Gastroesophageal sphincter (tissue), 4 donors: ENCODE measurements at regions not wholly inside any gene's neighbourhood (a gene's known extent, or its start where the extent isn't known, plus 50 kb on each side); places are given as distances from the start of the nearest gene placed in this dataset.
"Not testable (repeated sequence)": the region's sequence is repeated elsewhere in the genome, so short reads cannot be mapped to it uniquely, and the experiment has no call there.

Experiments
- ATAC-seq: fragments of 150-250 bp; one replicate; pipeline ENCODE4 v1.9.1; 2016; ENCODE audit warnings: mild to moderate bottlenecking, moderate library complexity
- H3K27ac ChIP-seq, 4 donors: fragments of 200-600 bp; sonication (generic) in 3 of 4; 1 replicate in 3 of 4; 2 replicates in 1 of 4; pipeline ENCODE4 v1.5.1; 2016 to 2019
- H3K27me3 ChIP-seq: fragments of 200-600 bp; sonication (generic); one replicate; pipeline ENCODE4 v1.5.1; 2019
- H3K36me3 ChIP-seq, 2 donors: fragments of 200-600 bp; sonication (generic); one replicate each; pipeline ENCODE4 v1.5.1; 2019; ENCODE audit warnings: control low read depth in 1 of 2
- H3K4me1 ChIP-seq, 3 donors: fragments of 200-600 bp; sonication (generic); 1 replicate in 2 of 3; 2 replicates in 1 of 3; pipeline ENCODE4 v1.5.1; 2016 to 2019; ENCODE audit warnings: control low read depth in 2 of 3
- H3K4me3 ChIP-seq, 2 donors: fragments of 200-600 bp; sonication (generic); one replicate each; pipeline ENCODE4 v1.5.1; 2019; ENCODE audit warnings: mild to moderate bottlenecking in 1 of 2, moderate library complexity in 1 of 2
- H3K9me3 ChIP-seq, 3 donors: fragments of 200-600 bp; sonication (generic); one replicate each; pipeline ENCODE4 v1.5.1; 2017 to 2019; ENCODE audit warnings: control low read depth in 2 of 3
- EP300 ChIP-seq: sonication (generic); formaldehyde crosslinking; IDR thresholded peaks from one replicate; pipeline ENCODE4 v1.6.1; 2017; ENCODE audit warnings: antibody characterized with exemption, mild to moderate bottlenecking
- POLR2A ChIP-seq, 2 donors: fragments of 450-650 bp; IDR thresholded peaks; one replicate each; pipeline ENCODE4 v1.6.1; 2017; ENCODE audit warnings: antibody characterized with exemption in 2 of 2, mild to moderate bottlenecking in 2 of 2, moderate library complexity in 1 of 2
- POLR2AphosphoS5 ChIP-seq: sonication (generic); formaldehyde crosslinking; IDR thresholded peaks from one replicate; pipeline ENCODE4 v1.6.1; 2017; ENCODE audit warnings: antibody characterized with exemption
- WGBS, 2 donors: methylation state at CpG; one replicate each; pipeline ENCODE4 v1.1.5; 2018; ENCODE audit warnings: low coverage in 1 of 2; 5-methylcytosine and 5-hydroxymethylcytosine counted together
- TF ChIP-seq, protein P1 (sequence below), 4 experiments: fragments of 200-600 bp in 2 of 4; fragments of 450-650 bp in 2 of 4; sonication (generic) in 1 of 4; IDR thresholded peaks; one replicate each; pipeline ENCODE4 v1.5.1; 2017 to 2019; ENCODE audit warnings: antibody characterized with exemption in 4 of 4, mild to moderate bottlenecking in 2 of 4, moderate library complexity in 2 of 4

DNA sequence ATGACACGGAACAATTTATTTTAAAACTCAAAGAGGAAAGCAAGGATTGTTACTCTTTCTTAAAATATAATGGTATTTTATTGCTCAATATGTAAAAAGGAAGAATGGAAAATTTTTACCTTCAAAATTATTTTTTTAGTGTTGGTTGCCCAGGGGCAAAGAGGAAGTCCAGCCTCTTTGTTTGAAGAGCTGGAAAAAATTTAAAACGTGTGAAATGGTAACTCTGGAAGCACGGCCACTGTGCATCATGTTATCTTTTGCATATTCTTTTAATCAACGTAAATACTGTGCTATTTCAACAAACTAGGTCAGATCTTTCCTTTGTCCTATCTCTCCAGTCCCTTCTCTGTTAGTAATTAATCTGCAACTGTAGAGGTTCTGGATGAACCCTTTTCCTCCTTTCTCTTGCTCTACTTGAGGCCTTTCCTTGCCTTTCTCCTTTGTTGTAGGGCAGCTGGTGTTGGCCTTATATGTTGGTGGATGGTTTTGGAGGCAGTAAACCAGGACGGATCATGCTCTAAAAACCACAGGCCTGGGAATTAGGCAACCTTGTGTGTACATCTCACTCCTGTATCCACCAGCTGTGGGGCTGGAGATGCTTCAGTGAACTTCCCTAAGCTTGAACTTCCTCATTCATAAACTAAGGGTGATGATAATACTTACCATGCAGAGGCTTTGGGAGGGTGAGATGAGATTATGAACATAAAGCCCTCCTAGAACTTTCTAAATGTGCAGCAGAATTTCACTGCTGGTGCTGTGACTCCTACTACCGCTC lies 143.3 kb downstream of the PRL start:
- H3K4me3 ChIP-seq = no peak overlapping the region
- no peak overlapping the region for H3K27ac ChIP-seq
- no peak for TF ChIP-seq POLR2A (IDR thresholded peaks at IDR 0.05)
- no peak for TF ChIP-seq EP300
- TF ChIP-seq POLR2AphosphoS5 = no peak
- TF ChIP-seq, protein P1, sequence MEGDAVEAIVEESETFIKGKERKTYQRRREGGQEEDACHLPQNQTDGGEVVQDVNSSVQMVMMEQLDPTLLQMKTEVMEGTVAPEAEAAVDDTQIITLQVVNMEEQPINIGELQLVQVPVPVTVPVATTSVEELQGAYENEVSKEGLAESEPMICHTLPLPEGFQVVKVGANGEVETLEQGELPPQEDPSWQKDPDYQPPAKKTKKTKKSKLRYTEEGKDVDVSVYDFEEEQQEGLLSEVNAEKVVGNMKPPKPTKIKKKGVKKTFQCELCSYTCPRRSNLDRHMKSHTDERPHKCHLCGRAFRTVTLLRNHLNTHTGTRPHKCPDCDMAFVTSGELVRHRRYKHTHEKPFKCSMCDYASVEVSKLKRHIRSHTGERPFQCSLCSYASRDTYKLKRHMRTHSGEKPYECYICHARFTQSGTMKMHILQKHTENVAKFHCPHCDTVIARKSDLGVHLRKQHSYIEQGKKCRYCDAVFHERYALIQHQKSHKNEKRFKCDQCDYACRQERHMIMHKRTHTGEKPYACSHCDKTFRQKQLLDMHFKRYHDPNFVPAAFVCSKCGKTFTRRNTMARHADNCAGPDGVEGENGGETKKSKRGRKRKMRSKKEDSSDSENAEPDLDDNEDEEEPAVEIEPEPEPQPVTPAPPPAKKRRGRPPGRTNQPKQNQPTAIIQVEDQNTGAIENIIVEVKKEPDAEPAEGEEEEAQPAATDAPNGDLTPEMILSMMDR (IDR thresholded peaks at IDR 0.05) = no peak
- ATAC-seq = no peak
- H3K4me1 ChIP-seq = peaks cover 0 to 23% (median 5%) of the 10 kb centered on the region in 3 donors
- WGBS, 2 donors = 77 to 92% methylated on average over 5 of the region's 6 CpGs
- H3K36me3 ChIP-seq = no peaks in the 10 kb centered on the region
- no peaks in the 10 kb centered on the region for H3K9me3 ChIP-seq
- H3K27me3 ChIP-seq = no peaks in the 10 kb centered on the region

DNA sequence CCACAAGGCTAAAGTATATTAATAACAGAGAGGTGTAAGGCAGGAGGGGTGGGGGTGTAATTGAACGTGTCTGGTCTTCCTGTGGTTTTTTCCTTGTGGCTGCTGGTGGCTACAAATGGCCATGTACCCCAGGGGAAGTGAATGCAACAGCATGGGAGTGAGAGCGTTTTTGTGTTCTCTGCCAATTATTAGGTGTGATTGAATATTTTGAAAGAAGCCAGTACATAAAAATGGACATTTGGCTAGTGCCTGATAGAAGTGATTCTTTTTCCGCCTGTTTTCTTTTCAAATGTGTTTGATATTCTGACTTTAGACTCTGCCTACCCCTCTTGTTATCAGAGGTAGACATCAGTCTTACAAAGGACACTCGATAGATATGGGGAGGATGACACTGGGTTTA lies 141.3 kb downstream of the PRL start:
- H3K27ac ChIP-seq = no peak overlapping the region
- no peak for ATAC-seq
- H3K4me3 ChIP-seq = no peak overlapping the region
- no peaks in the 10 kb centered on the region for H3K9me3 ChIP-seq
- H3K27me3 ChIP-seq = no peaks in the 10 kb centered on the region
- H3K4me1 ChIP-seq = peaks cover 0 to 5% (median 0%) of the 10 kb centered on the region in 3 donors
- H3K36me3 ChIP-seq = no peaks in the 10 kb centered on the region
- TF ChIP-seq POLR2A (IDR thresholded peaks at IDR 0.05) (no peak), POLR2AphosphoS5 (no peak), EP300 (no peak)
- TF ChIP-seq, protein P1 (IDR thresholded peaks at IDR 0.05) = no peak
- 81 to 87% methylated on average over 4 of the region's 4 CpGs for WGBS, 2 donors

DNA sequence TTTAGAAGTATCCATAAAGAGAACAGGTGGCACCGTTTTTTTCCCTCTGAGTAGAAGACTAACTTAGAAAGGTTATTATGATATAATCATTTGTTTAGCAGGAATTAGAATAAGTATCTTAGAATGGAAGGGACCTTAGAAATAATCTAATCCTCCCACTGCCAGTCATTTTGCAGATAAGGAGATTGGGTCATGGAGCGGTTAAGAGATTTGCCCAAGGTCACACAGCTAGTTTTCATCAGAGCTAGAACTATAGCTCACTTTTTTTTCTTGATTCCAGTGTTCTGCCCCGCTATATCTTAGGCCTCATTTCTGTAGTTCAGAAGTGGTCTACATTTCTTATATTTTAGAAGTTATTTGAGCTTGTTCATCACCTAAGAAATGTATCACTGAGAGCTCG lies 139.6 kb downstream of the PRL start:
- Histone ChIP-seq H3K27ac (no peak overlapping the region), H3K4me1 (no peaks in the 10 kb centered on the region), H3K9me3 (no peaks in the 10 kb centered on the region), H3K4me3 (no peak overlapping the region), H3K27me3 (no peaks in the 10 kb centered on the region), H3K36me3 (no peaks in the 10 kb centered on the region)
- TF ChIP-seq POLR2AphosphoS5 (no peak), POLR2A (IDR thresholded peaks at IDR 0.05) (no peak), EP300 (no peak)
- 98% methylated on average over 4 of the region's 4 CpGs for WGBS, 2 donors
- no peak for ATAC-seq

DNA sequence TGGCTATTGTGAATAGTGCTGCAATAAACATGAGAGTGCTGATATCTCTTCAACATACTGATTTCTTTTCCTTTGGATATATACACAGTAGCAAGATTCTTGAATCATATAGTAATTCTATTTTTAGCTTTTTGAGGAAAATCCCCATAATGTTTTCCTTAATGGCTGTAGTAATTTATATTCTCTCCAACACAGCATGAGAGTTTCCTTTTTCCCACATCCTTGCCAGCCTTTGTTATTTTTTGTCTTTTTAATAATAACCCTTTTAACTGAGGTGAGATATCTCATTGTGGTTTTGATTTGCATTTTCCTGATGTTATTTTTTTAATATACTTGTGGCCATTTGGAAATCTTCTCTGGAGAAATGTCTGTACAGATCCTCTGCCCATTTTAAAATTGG lies 132.6 kb downstream of the PRL start:
- H3K4me3 ChIP-seq = no peak overlapping the region
- no peak for TF ChIP-seq POLR2A (IDR thresholded peaks at IDR 0.05)
- TF ChIP-seq POLR2AphosphoS5 = no peak
- TF ChIP-seq, protein P1 (IDR thresholded peaks at IDR 0.05) = no peak
- TF ChIP-seq EP300 = no peak
- ATAC-seq = no peak
- no peaks in the 10 kb centered on the region for H3K4me1 ChIP-seq
- no peaks in the 10 kb centered on the region for H3K27me3 ChIP-seq
- H3K9me3 ChIP-seq = no peaks in the 10 kb centered on the region
- H3K27ac ChIP-seq = no peak overlapping the region
- H3K36me3 ChIP-seq = no peaks in the 10 kb centered on the region

DNA sequence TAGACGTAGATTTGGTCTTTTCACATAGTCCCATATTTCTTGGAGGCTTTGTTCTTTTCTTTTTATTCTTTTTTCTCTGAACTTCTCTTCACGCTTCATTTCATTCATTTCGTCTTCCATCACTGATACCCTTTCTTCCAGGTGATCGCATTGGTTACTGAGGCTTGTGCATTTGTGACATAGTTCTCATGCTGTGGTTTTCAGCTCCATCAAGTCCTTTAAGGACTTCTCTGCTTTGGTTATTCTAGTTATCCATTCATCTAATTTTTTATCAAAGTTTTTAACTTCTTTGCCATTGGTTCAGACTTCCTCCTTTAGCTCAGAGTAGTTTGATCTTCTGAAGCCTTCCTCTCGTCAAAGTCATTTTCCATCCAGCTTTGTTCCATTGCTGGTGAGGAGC lies 125.8 kb downstream of the PRL start:
- WGBS, 2 donors = 96 to 100% methylated on average over 1 to 5 of the region's 5 CpGs
- not testable (repeated sequence) for ATAC-seq, H3K4me3 ChIP-seq, H3K4me1 ChIP-seq, H3K27me3 ChIP-seq, H3K27ac ChIP-seq
- Histone ChIP-seq H3K36me3 (peaks cover 0 to 14% of the 10 kb centered on the region in 2 donors), H3K9me3 (peaks cover 0 to 28% (median 0%) of the 10 kb centered on the region in 3 donors)

DNA sequence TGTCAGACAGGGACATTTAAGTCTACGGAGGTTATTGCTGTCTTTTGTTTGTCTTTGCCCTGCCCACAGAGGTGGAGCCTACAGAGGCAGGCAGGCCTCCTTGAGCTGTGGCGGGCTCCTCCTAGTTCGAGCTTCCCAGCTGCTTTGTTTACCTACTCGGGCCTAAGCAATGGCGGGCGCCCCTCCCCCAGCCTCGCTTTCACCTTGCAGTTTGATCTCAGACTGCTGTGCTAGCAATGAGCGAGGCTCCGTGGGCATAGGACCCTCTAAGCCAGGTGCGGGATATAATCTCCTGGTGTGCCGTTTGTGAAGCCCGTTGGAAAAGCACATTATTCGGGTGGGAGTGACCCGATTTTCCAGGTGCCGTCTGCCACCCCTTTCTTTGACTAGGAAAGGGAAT lies 125.0 kb downstream of the PRL start:
- not testable (repeated sequence) for H3K27me3 ChIP-seq, H3K4me1 ChIP-seq, H3K4me3 ChIP-seq, H3K27ac ChIP-seq, ATAC-seq
- Histone ChIP-seq H3K36me3 (peaks cover 0 to 14% of the 10 kb centered on the region in 2 donors), H3K9me3 (peaks cover 0 to 28% (median 0%) of the 10 kb centered on the region in 3 donors)
- 89% methylated on average over 8 of the region's 15 CpGs; no CpG with 5 or more reads in 1 of the 2 donors for WGBS, 2 donors
